HCT116 (cell line): ENCODE measurements at regions not wholly inside any gene's neighbourhood (a gene's known extent, or its start where the extent isn't known, plus 50 kb on each side); places are given as distances from the start of the nearest gene placed in this dataset.

ENCODE experiments used
- ATAC-seq: fragments of 200-7000 bp; cut with Tn5 transposase; 2 replicates; pipeline ENCODE4 v1.9.1; 2020; ENCODE audit warnings: mild to moderate bottlenecking, moderate library complexity
- BruUV-seq: library from RNA; stranded (reverse); fragments of 400-500 nt; replicated peaks from 2 replicates; lab custom pipeline; 2021; lab: Mats Ljungman, UMichigan
- CTCF ChIA-PET: fragments of 300-600 bp; sonication (Branson Sonifier 250); formaldehyde crosslinking; loops from one replicate; lab custom pipeline; 2021; ENCODE audit warnings: antibody characterized with exemption; lab: Charles Lee
- POLR2A ChIA-PET: fragments of 300-600, 350-600 bp; sonication (Branson Sonifier 250); formaldehyde crosslinking; loops from one replicate; lab custom pipeline; 2021; ENCODE audit warnings: antibody characterized with exemption; lab: Charles Lee
- RAD21 ChIA-PET, 2 experiments: fragments of 300-600 bp; sonication (Branson Sonifier 250); formaldehyde crosslinking; loops; one replicate each; lab custom pipeline; 2023; ENCODE audit warnings: low total read pairs in 2 of 2; ENCODE audit not compliant: uncharacterized antibody in 2 of 2, unreplicated experiment in 2 of 2, low non-redundant PET in 1 of 2; lab: Charles Lee
- DNase-seq: peaks from one replicate; pipeline ENCODE4 v3.0.0-alpha.2; 2010; ENCODE audit warnings: low read depth, low spot score
- H2AFZ ChIP-seq: fragments of 200-600 bp; shearing (Covaris generic), sonication (generic); 2 replicates; pipeline ENCODE4 v1.6.1; 2017; ENCODE audit warnings: low read depth, mixed run types, mixed read lengths, antibody characterized with exemption, low read length; ENCODE audit not compliant: poor library complexity, severe bottlenecking
- H3K27ac ChIP-seq: 2 replicates; pipeline ENCODE4 v1.5.1; 2012; ENCODE audit warnings: low read depth, low read length
- H3K27me3 ChIP-seq: fragments of 200-600 bp; sonication (generic); 2 replicates; pipeline ENCODE4 v1.6.1; 2016; ENCODE audit warnings: mixed run types, low read length, mixed read lengths; ENCODE audit not compliant: insufficient read depth
- H3K36me3 ChIP-seq, 2 experiments: fragments of 200-500 bp in 1 of 2; fragments of 200-600 bp in 1 of 2; sonication (Bioruptor generic) in 1 of 2; sonication (generic) in 1 of 2; 2 replicates each; pipeline versions ENCODE4 v1.5.1 to v1.6.1; 2014 to 2016; ENCODE audit warnings: low read length in 2 of 2, inconsistent platforms in 1 of 2, mixed read lengths in 1 of 2, mixed run types in 1 of 2; ENCODE audit not compliant: insufficient read depth in 2 of 2, control insufficient read depth in 1 of 2
- H3K4me1 ChIP-seq, 2 experiments: fragments of 200-600 bp in 1 of 2; sonication (generic) in 1 of 2; 2 replicates each; pipeline versions ENCODE4 v1.5.1 to v1.6.1; 2012 to 2017; ENCODE audit warnings: low read length in 2 of 2, inconsistent platforms in 1 of 2, mild to moderate bottlenecking in 1 of 2, mixed read lengths in 1 of 2, mixed run types in 1 of 2, moderate library complexity in 1 of 2; ENCODE audit not compliant: insufficient read depth in 2 of 2, control insufficient read depth in 1 of 2
- H3K4me2 ChIP-seq: fragments of 200-600 bp; sonication (generic); 2 replicates; pipeline ENCODE4 v1.6.1; 2017; ENCODE audit warnings: mixed run types, low read length, mixed read lengths
- H3K4me3 ChIP-seq, 2 experiments: fragments of 200-600 bp in 1 of 2; sonication (generic) in 1 of 2; replicated peaks in 1 of 2; 2 replicates each; pipeline ENCODE4 v1.5.1; 2011 to 2016; ENCODE audit warnings: low read length in 2 of 2, control low read depth in 1 of 2, low read depth in 1 of 2, mild to moderate bottlenecking in 1 of 2, mixed read lengths in 1 of 2, mixed run types in 1 of 2
- H3K79me2 ChIP-seq: fragments of 200-600 bp; sonication (generic); 2 replicates; pipeline ENCODE4 v1.6.1; 2017; ENCODE audit warnings: mild to moderate bottlenecking, mixed run types, low read length, moderate library complexity, mixed read lengths; ENCODE audit not compliant: insufficient read depth
- H3K9ac ChIP-seq: fragments of 200-600 bp; sonication (generic); 2 replicates; pipeline ENCODE4 v1.6.1; 2016; ENCODE audit warnings: low read length, mixed read lengths
- H3K9me2 ChIP-seq: fragments of 200-600 bp; sonication (generic), shearing (Covaris generic); 2 replicates; pipeline ENCODE4 v1.6.1; 2017; ENCODE audit warnings: mixed run types, mild to moderate bottlenecking, moderate library complexity; ENCODE audit not compliant: insufficient read depth
- H3K9me3 ChIP-seq, 2 experiments: fragments of 200-500 bp in 1 of 2; fragments of 200-600 bp in 1 of 2; sonication (Bioruptor generic) in 1 of 2; sonication (generic) in 1 of 2; 2 replicates each; pipeline ENCODE4 v1.6.1; 2014 to 2017; ENCODE audit warnings: low read length in 2 of 2, mixed read lengths in 2 of 2, inconsistent platforms in 1 of 2, low read depth in 1 of 2, mild to moderate bottlenecking in 1 of 2, mixed run types in 1 of 2, moderate library complexity in 1 of 2; ENCODE audit not compliant: control insufficient read depth in 1 of 2, insufficient read depth in 1 of 2
- H4K20me1 ChIP-seq: fragments of 200-600 bp; sonication (generic), shearing (Covaris generic); 2 replicates; pipeline ENCODE4 v1.6.1; 2017; ENCODE audit warnings: mixed run types, mild to moderate bottlenecking, moderate library complexity; ENCODE audit not compliant: insufficient read depth
- EZH2 ChIP-seq: fragments of 200-600 bp; sonication (generic); IDR thresholded peaks from 2 replicates; pipeline ENCODE4 v1.6.1; 2017; ENCODE audit warnings: antibody characterized with exemption, mixed run types
- FOSL1 ChIP-seq: IDR thresholded peaks from 2 replicates; pipeline ENCODE4 v1.6.1; 2012; ENCODE audit warnings: low read depth
- MAX ChIP-seq: IDR thresholded peaks from 2 replicates; pipeline ENCODE4 v1.6.1; 2012
- RAD21 ChIP-seq: IDR thresholded peaks from 2 replicates; pipeline ENCODE4 v1.6.1; 2012; ENCODE audit warnings: low read depth, mild to moderate bottlenecking
- REST ChIP-seq: IDR thresholded peaks from 2 replicates; pipeline ENCODE4 v1.6.1; 2012; ENCODE audit warnings: low read depth
- SRF ChIP-seq: IDR thresholded peaks from 2 replicates; pipeline ENCODE4 v1.6.1; 2012; ENCODE audit warnings: low read depth
- ZBTB33 ChIP-seq: IDR thresholded peaks from 2 replicates; pipeline ENCODE4 v1.6.1; 2011; ENCODE audit warnings: mild to moderate bottlenecking, low read length, moderate library complexity; ENCODE audit not compliant: insufficient replicate concordance; ENCODE audit errors: extremely low read depth
- ZFX ChIP-seq: fragments of 450-650 bp; IDR thresholded peaks from 2 replicates; pipeline ENCODE4 v1.6.1; 2017
- intact Hi-C: fragments of 100-400 bp; cut with micrococcal nuclease; formaldehyde crosslinking; loops from 2 replicates; pipeline ENCODE4 v1.10.0; 2022

GRCh38 chrX:45621376-45622041 lies 420.8 kb upstream of the DIPK2B start:
- Histone ChIP-seq H3K9me2 (no peaks in the 10 kb centered on the region), H3K79me2 (no peaks in the 10 kb centered on the region), H3K27ac (no peak overlapping the region), H3K27me3 (no peaks in the 10 kb centered on the region), H3K4me3 (no peak overlapping the region), H2AFZ (no peak overlapping the region), H3K4me1 (peaks cover 0 to 13% of the 10 kb centered on the region in 2 experiments; a peak in 1 of 4 replicates), H3K9me3 (no peaks in the 10 kb centered on the region), H3K36me3 (no peaks in the 10 kb centered on the region), H3K4me2 (no peak overlapping the region), H4K20me1 (no peaks in the 10 kb centered on the region), H3K9ac (no peak overlapping the region)
- no TSS peak for BruUV-seq
- ChIA-PET POLR2A (interaction anchor here (0.6 kb wide), 1 partner anchor 89 kb away, joined by 3 read pairs; no protein-coding TSS in a partner anchor), RAD21 (no interaction called here), CTCF (no interaction called here)
- TF ChIP-seq RAD21: no peak
- no peak for TF ChIP-seq REST
- TF ChIP-seq FOSL1: no peak
- TF ChIP-seq EZH2: no peak
- no peak for TF ChIP-seq SRF
- no peak for TF ChIP-seq MAX
- TF ChIP-seq ZBTB33: no peak
- no peak for TF ChIP-seq ZFX
- ATAC-seq: no peak
- no peak for DNase-seq
- intact Hi-C loops: no loop called here
